ENCODE measurements at regions not wholly inside any gene's neighbourhood (a gene's known extent, or its start where the extent isn't known, plus 50 kb on each side); places are given as distances from the start of the nearest gene placed in this dataset. TPM values are rescaled to one million over a fixed set of nuclear protein-coding genes. Genes with fewer than 3 reads are reported as not detected.

GRCh38 chr4:11483046-11483445, 54.4 kb upstream of the HS3ST1 start:
- Histone ChIP-seq H3K79me2 (ENCODE audit: control insufficient read depth, insufficient read depth, low read length) (no peaks in the 10 kb centered on the region), H3K4me2 (replicated peaks; ENCODE audit: low read depth, low read length, poor library complexity, severe bottlenecking) (no peak overlapping the region), H3K27me3 (replicated peaks in 1 of 4; ENCODE audit: control extremely low read depth in 1 of 4, control insufficient read depth in 3 of 4, insufficient read depth in 4 of 4, low read length in 3 of 4) (no peaks in the 10 kb centered on the region), H3K27ac (ENCODE audit: low read length in 2 of 2) (no peak overlapping the region), H3K4me1 (ENCODE audit: control insufficient read depth in 2 of 2, insufficient read depth in 2 of 2, low read length in 2 of 2) (peaks cover 5% of the 10 kb centered on the region in 2 donors), H3K36me3 (replicated peaks in 1 of 2; ENCODE audit: control extremely low read depth in 1 of 2, control insufficient read depth in 1 of 2, extremely low read depth in 1 of 2, insufficient read depth in 2 of 2, low read length in 1 of 2) (no peaks in the 10 kb centered on the region), H2AFZ (ENCODE audit: insufficient read depth, low read depth, low read length, poor library complexity, severe bottlenecking) (no peak overlapping the region), H4K20me1 (ENCODE audit: control insufficient read depth, insufficient read depth, low read length, poor library complexity, severe bottlenecking) (no peaks in the 10 kb centered on the region), H3K9me3 (ENCODE audit: control extremely low read depth in 1 of 3, control insufficient read depth in 2 of 3, insufficient read depth in 1 of 3, low read length in 2 of 3) (no peaks in the 10 kb centered on the region), H3K4me3 (ENCODE audit: control extremely low read depth in 1 of 5, extremely low read depth in 1 of 5, insufficient read depth in 1 of 5, low read depth in 2 of 5, low read length in 4 of 5) (no peak overlapping the region), H3K9ac (ENCODE audit: low read length) (no peak overlapping the region)
- ChIA-PET CTCF (no interaction called here), POLR2A (no interaction called here)
- intact Hi-C loops (cut with micrococcal nuclease) = no loop called here
- Mint-ChIP-seq H3K27ac (no peak overlapping the region), H3K27me3 (no peaks in the 10 kb centered on the region), H3K9me3 (ENCODE audit: insufficient read depth) (no peaks in the 10 kb centered on the region), H3K4me1 (no peaks in the 10 kb centered on the region), H3K4me3 (no peak overlapping the region)
- WGBS (ENCODE audit: insufficient coverage) = 40% methylated on average over 1 of the region's 3 CpGs
- DNase-seq (no peak), ATAC-seq (ENCODE audit: low read depth) (no peak)
- TF ChIP-seq EZH2 (IDR thresholded peaks at IDR 0.05; ENCODE audit: borderline replicate concordance, insufficient read depth, low read depth, low read length, poor library complexity, severe bottlenecking) (no peak), CTCF (IDR thresholded peaks at IDR 0.05) (no peak)

GRCh38 chr4:11480683-11481082, 52.0 kb upstream of the HS3ST1 start:
- Histone ChIP-seq H3K27me3 (replicated peaks in 1 of 4; ENCODE audit: control extremely low read depth in 1 of 4, control insufficient read depth in 3 of 4, insufficient read depth in 4 of 4, low read length in 3 of 4) (no peaks in the 10 kb centered on the region), H3K9ac (ENCODE audit: low read length) (no peak overlapping the region), H3K27ac (ENCODE audit: low read length in 2 of 2) (no peak overlapping the region), H2AFZ (ENCODE audit: insufficient read depth, low read depth, low read length, poor library complexity, severe bottlenecking) (no peak overlapping the region), H3K4me3 (ENCODE audit: control extremely low read depth in 1 of 5, extremely low read depth in 1 of 5, insufficient read depth in 1 of 5, low read depth in 2 of 5, low read length in 4 of 5) (no peak overlapping the region), H4K20me1 (ENCODE audit: control insufficient read depth, insufficient read depth, low read length, poor library complexity, severe bottlenecking) (no peaks in the 10 kb centered on the region), H3K9me3 (ENCODE audit: control extremely low read depth in 1 of 3, control insufficient read depth in 2 of 3, insufficient read depth in 1 of 3, low read length in 2 of 3) (no peaks in the 10 kb centered on the region), H3K4me1 (ENCODE audit: control insufficient read depth in 2 of 2, insufficient read depth in 2 of 2, low read length in 2 of 2) (peaks cover 5% of the 10 kb centered on the region in 2 donors), H3K79me2 (ENCODE audit: control insufficient read depth, insufficient read depth, low read length) (no peaks in the 10 kb centered on the region), H3K4me2 (replicated peaks; ENCODE audit: low read depth, low read length, poor library complexity, severe bottlenecking) (no peak overlapping the region), H3K36me3 (replicated peaks in 1 of 2; ENCODE audit: control extremely low read depth in 1 of 2, control insufficient read depth in 1 of 2, extremely low read depth in 1 of 2, insufficient read depth in 2 of 2, low read length in 1 of 2) (no peaks in the 10 kb centered on the region)
- DNase-seq (no peak), ATAC-seq (ENCODE audit: low read depth) (no peak)
- Mint-ChIP-seq H3K4me1 (no peaks in the 10 kb centered on the region), H3K27me3 (no peaks in the 10 kb centered on the region), H3K9me3 (ENCODE audit: insufficient read depth) (no peaks in the 10 kb centered on the region), H3K4me3 (no peak overlapping the region), H3K27ac (no peak overlapping the region)
- CTCF ChIA-PET = no interaction called here
- POLR2A ChIA-PET = no interaction called here
- WGBS (ENCODE audit: insufficient coverage) = 36% methylated on average over 2 of the region's 2 CpGs
- intact Hi-C loops (cut with micrococcal nuclease) = no loop called here
- no peak for TF ChIP-seq CTCF (IDR thresholded peaks at IDR 0.05)

Small RNAs in the stretch of these regions (small RNA-seq; reads per million reads assigned to genes)
- not detected for gene RF00026 (ENCODE audit: insufficient read length, low read depth, low replicate concordance)
- not detected for gene RNU6-578P (ENCODE audit: insufficient read length, low read depth, low replicate concordance)

All from B cell (primary cell).